ENCODE measurements at regions not wholly inside any gene's neighbourhood (a gene's known extent, or its start where the extent isn't known, plus 50 kb on each side); places are given as distances from the start of the nearest gene placed in this dataset.

DNA sequence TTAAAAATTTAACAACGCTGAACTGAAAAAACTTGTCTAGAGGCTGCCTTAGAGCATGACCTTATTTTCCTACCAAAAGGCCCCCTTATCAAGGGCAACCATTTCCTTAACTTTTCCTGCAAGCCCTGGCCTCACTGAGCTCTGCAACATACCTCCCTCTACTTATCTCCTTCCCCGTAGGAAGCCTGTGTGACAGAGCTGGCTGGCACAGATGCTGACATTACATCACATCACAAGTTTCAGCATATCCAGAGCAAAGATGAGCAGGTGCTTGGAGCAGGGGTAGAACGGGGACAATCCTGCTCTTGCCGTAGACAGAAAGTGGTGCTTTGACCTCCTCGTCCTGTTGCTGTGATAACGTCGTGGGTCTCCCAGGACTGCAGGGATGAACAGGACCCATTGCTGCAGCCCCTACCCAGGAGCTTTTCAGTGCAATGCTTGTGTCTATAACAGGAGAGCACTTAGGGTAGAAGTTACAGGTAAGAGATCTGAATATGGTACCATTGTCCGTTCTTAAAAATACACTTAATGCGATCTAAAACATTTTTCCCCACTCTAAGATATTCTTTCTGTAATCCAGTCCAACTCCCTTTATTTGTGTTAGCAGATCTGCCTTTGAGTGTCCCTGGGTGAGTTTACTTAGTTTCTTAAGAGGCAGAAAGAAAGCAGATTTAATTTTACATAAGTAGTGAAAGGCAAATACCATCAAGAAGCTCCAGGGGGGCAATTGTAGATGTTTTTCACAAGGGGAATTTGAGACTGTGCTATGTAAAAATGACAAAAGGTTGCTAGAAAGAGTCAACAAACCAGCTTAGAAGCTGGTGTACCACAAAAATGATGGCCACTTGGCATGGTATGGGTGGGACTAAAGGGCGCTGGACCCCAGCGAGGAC is 101.9 kb upstream of the EFNA5 start:
- in situ Hi-C loops (cut with MboI): no loop called here

DNA sequence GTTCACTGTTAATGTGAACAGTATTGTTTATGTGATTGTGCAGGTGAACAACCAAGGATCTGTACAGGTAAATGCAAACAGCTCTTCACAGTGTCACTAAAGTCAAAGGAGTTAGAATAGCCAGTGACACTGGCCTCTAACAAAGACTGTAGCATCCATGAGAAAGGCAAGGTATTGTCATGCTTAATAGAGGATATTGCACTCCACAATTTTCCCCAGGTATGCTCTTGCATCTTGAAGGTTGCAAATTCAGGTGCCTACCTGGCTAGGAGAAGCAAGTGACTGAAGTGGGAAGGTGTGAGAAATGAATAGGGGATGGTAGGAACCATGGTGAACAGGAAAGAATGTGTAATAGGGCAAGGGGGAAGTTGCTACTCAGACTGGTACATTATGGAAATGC is 101.2 kb upstream of the EFNA5 start:
- no peak overlapping the region for H3K9ac ChIP-seq
- H3F3A ChIP-seq (ENCODE audit: insufficient read depth): no peaks in the 10 kb centered on the region
- H3K27me3 ChIP-seq (replicated peaks; ENCODE audit: insufficient read depth): no peaks in the 10 kb centered on the region; the same call in 1 of the 2 replicates
- in situ Hi-C loops (cut with MboI): no loop called here
- H3K9me3 ChIP-seq (ENCODE audit: low read depth): no peaks in the 10 kb centered on the region
- H3K4me3 ChIP-seq: no peak overlapping the region
- no peaks in the 10 kb centered on the region for H3K4me1 ChIP-seq (ENCODE audit: insufficient read depth)
- H3K36me3 ChIP-seq (ENCODE audit: low read depth): no peaks in the 10 kb centered on the region
- no peak overlapping the region for H2AFZ ChIP-seq
- H4K20me1 ChIP-seq (ENCODE audit: insufficient read depth): no peaks in the 10 kb centered on the region
- H3K79me2 ChIP-seq (ENCODE audit: insufficient read depth): no peaks in the 10 kb centered on the region
- TF ChIP-seq EZH2phosphoT487 (IDR thresholded peaks at IDR 0.05; ENCODE audit: insufficient read depth, low read depth) (no peak), EZH2 (IDR thresholded peaks at IDR 0.05; ENCODE audit: insufficient read depth, poor library complexity, severe bottlenecking) (no peak)
- H3K27ac ChIP-seq: no peak overlapping the region
- DNase-seq: no peak
- H3K4me2 ChIP-seq (ENCODE audit: unreplicated experiment): no peak overlapping the region
- H3K9me2 ChIP-seq (ENCODE audit: insufficient read depth): no peaks in the 10 kb centered on the region

More for the DNA sequence above, 101.9 kb upstream of the EFNA5 start:
- Histone ChIP-seq H3K9me2 (ENCODE audit: insufficient read depth) (no peaks in the 10 kb centered on the region), H2AFZ (no peak overlapping the region), H3K4me1 (ENCODE audit: insufficient read depth) (no peaks in the 10 kb centered on the region), H3K79me2 (ENCODE audit: insufficient read depth) (no peaks in the 10 kb centered on the region), H3K4me3 (no peak overlapping the region), H3K4me2 (ENCODE audit: unreplicated experiment) (no peak overlapping the region), H3F3A (ENCODE audit: insufficient read depth) (no peaks in the 10 kb centered on the region), H4K20me1 (ENCODE audit: insufficient read depth) (no peaks in the 10 kb centered on the region), H3K27ac (no peak overlapping the region), H3K9me3 (ENCODE audit: low read depth) (no peaks in the 10 kb centered on the region), H3K36me3 (ENCODE audit: low read depth) (no peaks in the 10 kb centered on the region), H3K27me3 (replicated peaks; ENCODE audit: insufficient read depth) (no peaks in the 10 kb centered on the region; the same call in 1 of the 2 replicates), H3K9ac (no peak overlapping the region)
- DNase-seq: no peak
- TF ChIP-seq EZH2phosphoT487 (IDR thresholded peaks at IDR 0.05; ENCODE audit: insufficient read depth, low read depth) (no peak), EZH2 (IDR thresholded peaks at IDR 0.05; ENCODE audit: insufficient read depth, poor library complexity, severe bottlenecking) (no peak)
- 58 to 67% methylated on average over 11 of the region's 11 CpGs for WGBS, 2 experiments (ENCODE audit: low coverage in 1 of 2, low lambda C conversion rate in 2 of 2, missing lambda C conversion rate in 2 of 2)

DNA sequence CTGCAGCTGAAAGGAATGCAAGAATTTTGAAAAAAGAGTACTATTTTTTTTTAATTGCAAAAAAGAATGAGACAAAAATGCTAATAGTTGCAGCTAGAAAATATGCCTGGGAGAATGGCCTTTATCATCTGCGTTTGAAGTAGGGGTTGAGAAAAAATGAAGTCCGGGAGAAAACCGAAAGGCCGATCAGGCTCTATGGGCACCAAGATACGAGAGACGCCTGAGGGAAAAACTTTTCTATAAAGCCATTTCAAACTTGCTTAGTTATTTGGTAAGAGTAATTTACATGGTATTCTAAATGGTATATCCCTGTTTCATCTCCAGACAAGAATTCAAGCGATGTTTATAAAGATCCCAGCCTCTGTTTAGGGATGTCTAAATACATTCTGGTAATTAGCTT is 99.3 kb upstream of the EFNA5 start:
- no peak for TF ChIP-seq EZH2phosphoT487 (IDR thresholded peaks at IDR 0.05; ENCODE audit: insufficient read depth, low read depth)
- TF ChIP-seq EZH2 (IDR thresholded peaks at IDR 0.05; ENCODE audit: insufficient read depth, poor library complexity, severe bottlenecking): no peak
- no peak overlapping the region for H3K27ac ChIP-seq
- H3K36me3 ChIP-seq (ENCODE audit: low read depth): no peaks in the 10 kb centered on the region
- H3K4me1 ChIP-seq (ENCODE audit: insufficient read depth): no peaks in the 10 kb centered on the region
- H2AFZ ChIP-seq: no peak overlapping the region
- no peaks in the 10 kb centered on the region; the same call in 1 of the 2 replicates for H3K27me3 ChIP-seq (replicated peaks; ENCODE audit: insufficient read depth)
- no peaks in the 10 kb centered on the region for H3K9me3 ChIP-seq (ENCODE audit: low read depth)
- no peak overlapping the region for H3K4me2 ChIP-seq (ENCODE audit: unreplicated experiment)
- in situ Hi-C loops (cut with MboI): no loop called here
- H3K9ac ChIP-seq: no peak overlapping the region
- no peak for DNase-seq
- H3F3A ChIP-seq (ENCODE audit: insufficient read depth): no peaks in the 10 kb centered on the region
- H3K9me2 ChIP-seq (ENCODE audit: insufficient read depth): no peaks in the 10 kb centered on the region
- WGBS, 2 experiments (ENCODE audit: low coverage in 1 of 2, low lambda C conversion rate in 2 of 2, missing lambda C conversion rate in 2 of 2): 81 to 82% methylated on average over 7 of the region's 7 CpGs
- H4K20me1 ChIP-seq (ENCODE audit: insufficient read depth): no peaks in the 10 kb centered on the region
- H3K79me2 ChIP-seq (ENCODE audit: insufficient read depth): no peaks in the 10 kb centered on the region
- H3K4me3 ChIP-seq: no peak overlapping the region

DNA sequence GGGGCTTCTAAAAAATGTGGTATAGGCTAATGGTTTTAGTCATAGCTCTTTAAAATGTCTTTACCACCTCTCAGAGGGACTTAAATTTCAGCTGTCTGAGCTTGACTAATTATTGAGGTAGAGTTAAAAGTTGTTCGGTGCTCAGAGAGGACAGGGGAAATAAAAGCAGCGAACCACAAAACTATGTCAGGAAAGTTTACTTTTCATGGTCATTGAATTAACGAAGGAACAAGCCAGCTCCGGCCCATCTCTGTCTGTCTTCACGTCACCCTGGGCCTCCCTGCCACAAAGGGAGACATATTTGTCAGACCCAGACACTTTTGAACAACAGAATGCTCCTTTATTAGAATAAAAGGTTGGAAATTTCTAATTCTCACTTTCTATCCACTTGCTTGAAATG is 98.8 kb upstream of the EFNA5 start:
- no peaks in the 10 kb centered on the region for H3F3A ChIP-seq (ENCODE audit: insufficient read depth)
- no peaks in the 10 kb centered on the region for H3K4me1 ChIP-seq (ENCODE audit: insufficient read depth)
- no peaks in the 10 kb centered on the region; the same call in 1 of the 2 replicates for H3K27me3 ChIP-seq (replicated peaks; ENCODE audit: insufficient read depth)
- WGBS, 2 experiments (ENCODE audit: low coverage in 1 of 2, low lambda C conversion rate in 2 of 2, missing lambda C conversion rate in 2 of 2): 64 to 67% methylated on average over 5 of the region's 5 CpGs
- DNase-seq: no peak
- H2AFZ ChIP-seq: no peak overlapping the region
- no peak overlapping the region for H3K9ac ChIP-seq
- TF ChIP-seq EZH2 (IDR thresholded peaks at IDR 0.05; ENCODE audit: insufficient read depth, poor library complexity, severe bottlenecking) (no peak), EZH2phosphoT487 (IDR thresholded peaks at IDR 0.05; ENCODE audit: insufficient read depth, low read depth) (no peak)
- in situ Hi-C loops (cut with MboI): no loop called here
- no peaks in the 10 kb centered on the region for H3K9me2 ChIP-seq (ENCODE audit: insufficient read depth)
- H3K9me3 ChIP-seq (ENCODE audit: low read depth): no peaks in the 10 kb centered on the region
- no peak overlapping the region for H3K4me2 ChIP-seq (ENCODE audit: unreplicated experiment)
- H3K4me3 ChIP-seq: no peak overlapping the region
- no peaks in the 10 kb centered on the region for H3K36me3 ChIP-seq (ENCODE audit: low read depth)
- no peaks in the 10 kb centered on the region for H4K20me1 ChIP-seq (ENCODE audit: insufficient read depth)
- H3K27ac ChIP-seq: no peak overlapping the region
- H3K79me2 ChIP-seq (ENCODE audit: insufficient read depth): no peaks in the 10 kb centered on the region

Data from GM23248 (cell line).